Testis (tissue), 2 donors: ENCODE measurements at regions not wholly inside any gene's neighbourhood (a gene's known extent, or its start where the extent isn't known, plus 50 kb on each side); places are given as distances from the start of the nearest gene placed in this dataset.

Source experiments
- DNase-seq: peaks from one replicate; pipeline ENCODE4 v3.0.0-alpha.2; 2019
- H3K27ac ChIP-seq, 2 donors: fragments of 200-600 bp; sonication (generic); one replicate each; pipeline ENCODE4 v1.5.1; 2019
- H3K27me3 ChIP-seq: fragments of 200-600 bp; sonication (generic); one replicate; pipeline ENCODE4 v1.5.1; 2019
- H3K36me3 ChIP-seq: fragments of 200-600 bp; sonication (generic); one replicate; pipeline ENCODE4 v1.5.1; 2017; ENCODE audit warnings: low read depth; ENCODE audit errors: missing control alignments
- H3K4me1 ChIP-seq: fragments of 200-600 bp; sonication (generic); one replicate; pipeline ENCODE4 v1.5.1; 2019
- H3K4me3 ChIP-seq, 2 donors: fragments of 200-600 bp; sonication (generic); one replicate each; pipeline ENCODE4 v1.5.1; 2017 to 2019
- H3K9me3 ChIP-seq: fragments of 200-600 bp; sonication (generic); one replicate; pipeline ENCODE4 v1.5.1; 2017
- CTCF ChIP-seq, 3 experiments: fragments of 450-650 bp in 2 of 3; fragments of 200-600 bp in 1 of 3; sonication (generic) in 1 of 3; IDR thresholded peaks; one replicate each; pipeline ENCODE4 v1.5.1; 2016 to 2019; ENCODE audit warnings: antibody characterized with exemption in 3 of 3, mild to moderate bottlenecking in 2 of 3, moderate library complexity in 1 of 3
- POLR2A ChIP-seq: fragments of 450-650 bp; IDR thresholded peaks from one replicate; pipeline ENCODE4 v1.6.1; 2017; ENCODE audit warnings: antibody characterized with exemption, mild to moderate bottlenecking, moderate library complexity
- WGBS, 2 donors: methylation state at CpG; one replicate each; pipeline ENCODE4 v1.1.5; 2018; 5-methylcytosine and 5-hydroxymethylcytosine counted together
- intact Hi-C: fragments of 100-400 bp; cut with DNase I; formaldehyde crosslinking; loops from one replicate; pipeline ENCODE4 v1.15.1; 2023; ENCODE audit warnings: low total_unique reads

GRCh38 chrX:148284056-148284455 lies 216.4 kb upstream of the AFF2 start:
- Histone ChIP-seq H3K27ac (no peak overlapping the region), H3K4me1 (no peaks in the 10 kb centered on the region), H3K27me3 (no peaks in the 10 kb centered on the region), H3K9me3 (no peaks in the 10 kb centered on the region), H3K36me3 (no peaks in the 10 kb centered on the region), H3K4me3 (no peak overlapping the region)
- intact Hi-C loops: no loop called here
- DNase-seq: no peak
- TF ChIP-seq POLR2A: no peak
- WGBS, 2 donors: 90 to 91% methylated on average over 1 of the region's 1 CpG

- intact Hi-C loops: no loop called here
- H3K4me3 ChIP-seq: no peak overlapping the region
- TF ChIP-seq CTCF (IDR thresholded peaks at IDR 0.05): no peak
- no peak for TF ChIP-seq POLR2A
- H3K27me3 ChIP-seq: no peaks in the 10 kb centered on the region
- no peak for DNase-seq
- H3K4me1 ChIP-seq: no peaks in the 10 kb centered on the region
- no peaks in the 10 kb centered on the region for H3K36me3 ChIP-seq
- no peak overlapping the region for H3K27ac ChIP-seq
- H3K9me3 ChIP-seq: no peaks in the 10 kb centered on the region
- WGBS, 2 donors: 90 to 92% methylated on average over 2 of the region's 2 CpGs
These were observed 215.6 kb upstream of the AFF2 start for GRCh38 chrX:148284821-148285220.

GRCh38 chrX:148288451-148288850 lies 212.0 kb upstream of the AFF2 start:
- H3K36me3 ChIP-seq: no peaks in the 10 kb centered on the region
- no peak overlapping the region for H3K4me3 ChIP-seq
- intact Hi-C loops: no loop called here
- H3K4me1 ChIP-seq: no peaks in the 10 kb centered on the region
- H3K27ac ChIP-seq: no peak overlapping the region
- H3K9me3 ChIP-seq: no peaks in the 10 kb centered on the region
- TF ChIP-seq POLR2A (no peak), CTCF (IDR thresholded peaks at IDR 0.05) (no peak)
- 97 to 100% methylated on average over 3 of the region's 3 CpGs for WGBS, 2 donors
- no peaks in the 10 kb centered on the region for H3K27me3 ChIP-seq
- DNase-seq: no peak

GRCh38 chrX:148290041-148290440 lies 210.4 kb upstream of the AFF2 start:
- H3K9me3 ChIP-seq: no peaks in the 10 kb centered on the region
- TF ChIP-seq POLR2A (no peak), CTCF (IDR thresholded peaks at IDR 0.05) (no peak)
- no peak for DNase-seq
- 83 to 94% methylated on average over 2 of the region's 2 CpGs for WGBS, 2 donors
- H3K27me3 ChIP-seq: no peaks in the 10 kb centered on the region
- no peaks in the 10 kb centered on the region for H3K36me3 ChIP-seq
- H3K27ac ChIP-seq: no peak overlapping the region
- intact Hi-C loops: no loop called here
- no peak overlapping the region for H3K4me3 ChIP-seq
- no peaks in the 10 kb centered on the region for H3K4me1 ChIP-seq

- H3K4me3 ChIP-seq: no peak overlapping the region
- no peaks in the 10 kb centered on the region for H3K27me3 ChIP-seq
- no peak for DNase-seq
- 82 to 85% methylated on average over 1 of the region's 1 CpG for WGBS, 2 donors
- H3K36me3 ChIP-seq: no peaks in the 10 kb centered on the region
- no peak overlapping the region for H3K27ac ChIP-seq
- no peaks in the 10 kb centered on the region for H3K4me1 ChIP-seq
- TF ChIP-seq POLR2A: no peak
- TF ChIP-seq CTCF (IDR thresholded peaks at IDR 0.05): no peak
- intact Hi-C loops: no loop called here
- H3K9me3 ChIP-seq: no peaks in the 10 kb centered on the region
These were observed 209.5 kb upstream of the AFF2 start for GRCh38 chrX:148290931-148291330.
